T-helper 1 cell (primary cell): ENCODE measurements at regions not wholly inside any gene's neighbourhood (a gene's known extent, or its start where the extent isn't known, plus 50 kb on each side); places are given as distances from the start of the nearest gene placed in this dataset.
"Not testable (repeated sequence)": the region's sequence is repeated elsewhere in the genome, so short reads cannot be mapped to it uniquely, and the experiment has no call there.

Experiments used
- DNase-seq, 5 donors: peaks; one replicate each; pipeline ENCODE4 v3.0.0-alpha.2; 2012 to 2020

DNA sequence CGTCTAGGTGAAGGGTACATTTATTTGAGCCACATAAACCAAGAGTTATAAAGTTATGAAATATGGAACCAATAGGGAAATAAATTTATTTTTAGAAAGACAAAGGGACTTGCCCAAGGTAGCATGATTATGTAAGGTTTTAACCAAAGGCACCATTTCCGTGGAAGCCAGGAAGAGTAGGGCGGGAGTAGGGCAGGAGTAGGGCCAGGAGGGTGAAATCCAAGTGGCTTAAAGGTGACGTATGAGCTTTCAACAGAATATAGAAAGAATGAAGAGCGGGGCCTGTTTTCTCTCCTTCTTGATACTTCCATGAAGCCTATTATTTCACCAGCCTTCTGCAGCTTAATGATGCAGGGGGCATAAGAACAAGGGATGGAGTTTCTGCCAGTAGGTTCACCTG lies 91.7 kb upstream of the PNPLA4 start:
- no peak for DNase-seq

DNA sequence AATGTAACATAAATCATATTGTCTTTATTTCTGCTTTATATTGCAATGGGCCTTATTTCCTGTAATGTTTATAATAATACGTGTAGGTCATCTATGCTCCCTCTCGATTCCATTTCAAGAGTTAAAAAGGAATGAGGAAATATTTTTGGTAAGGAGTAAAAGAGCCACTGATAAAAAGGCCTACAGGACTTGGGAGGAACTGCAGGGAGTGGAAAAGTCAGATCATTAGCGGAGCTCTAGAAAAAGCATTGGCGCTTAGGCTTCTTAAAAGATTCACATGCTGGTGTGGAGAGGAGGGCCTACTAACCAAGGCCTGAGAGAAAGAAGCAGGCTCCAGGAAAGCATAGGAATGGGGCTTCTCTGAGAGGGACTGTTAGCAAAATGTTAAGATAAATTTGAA lies 82.9 kb upstream of the PNPLA4 start:
- no peak for DNase-seq

DNA sequence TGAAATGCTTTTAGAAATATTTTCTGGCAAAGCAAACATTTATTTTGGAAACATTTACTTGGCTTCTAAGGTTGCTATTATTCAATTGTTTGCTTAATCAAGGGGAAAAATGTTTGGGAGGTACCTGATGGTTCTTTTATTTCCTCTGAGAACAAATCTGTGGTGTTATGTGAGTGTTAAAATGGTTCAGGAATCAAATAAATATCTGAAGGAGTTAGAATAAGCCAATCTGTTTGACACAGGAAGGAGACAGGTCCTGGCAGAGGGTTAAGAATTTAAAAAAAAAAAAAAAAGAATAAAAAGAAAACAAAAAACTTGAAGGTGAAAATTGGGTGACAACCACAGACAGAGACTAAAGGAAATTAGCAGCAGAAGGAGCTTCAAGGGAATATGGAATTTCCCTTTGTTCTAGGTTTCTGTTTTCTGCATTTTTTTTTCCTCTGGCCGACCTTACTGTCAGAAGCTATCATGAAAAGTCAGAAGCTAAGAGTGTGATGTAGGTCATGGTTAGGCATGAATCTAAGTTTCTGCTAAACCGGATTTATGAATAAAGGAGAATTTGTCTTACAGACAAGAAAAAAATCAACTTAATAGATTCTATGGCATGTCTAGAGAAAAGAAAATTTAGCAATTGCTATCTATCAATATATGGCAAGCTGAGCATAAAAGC lies 78.6 kb upstream of the PNPLA4 start:
- DNase-seq, result no peak

DNA sequence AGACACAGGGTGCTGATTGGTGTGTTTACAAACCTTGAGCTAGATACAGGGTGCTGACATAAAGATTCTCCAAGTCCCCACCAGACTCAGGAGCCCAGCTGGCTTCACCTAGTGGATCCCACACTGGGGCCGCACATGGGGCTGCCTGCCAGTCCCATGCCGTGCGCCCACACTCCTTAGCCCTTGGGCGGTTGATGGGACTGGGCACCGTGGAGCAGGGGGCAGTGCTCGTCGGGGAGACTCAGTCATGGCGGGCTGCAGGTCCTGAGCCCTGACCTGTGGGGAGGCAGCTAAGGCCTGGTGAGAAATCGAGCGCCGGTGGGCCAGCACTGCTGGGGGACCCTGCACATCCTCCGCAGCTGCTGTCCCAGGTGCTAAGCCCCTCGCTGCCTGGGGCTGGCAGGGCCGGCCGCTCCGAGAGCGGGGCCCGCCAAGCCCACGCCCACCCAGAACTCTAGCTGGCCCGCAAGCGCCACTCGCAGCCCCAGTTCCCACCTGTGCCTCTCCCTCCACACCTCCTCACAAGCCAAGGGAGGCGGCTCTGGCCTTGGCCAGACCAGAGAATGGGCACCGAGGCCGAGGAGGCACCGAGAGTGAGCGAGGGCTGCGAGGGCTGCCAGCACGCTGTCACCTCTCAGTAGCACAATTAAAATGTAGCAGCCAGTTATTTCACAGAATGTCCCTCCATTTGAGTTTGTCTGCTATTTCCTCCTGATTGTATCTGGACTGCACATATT lies 76.1 kb upstream of the PNPLA4 start:
- no peak for DNase-seq

DNA sequence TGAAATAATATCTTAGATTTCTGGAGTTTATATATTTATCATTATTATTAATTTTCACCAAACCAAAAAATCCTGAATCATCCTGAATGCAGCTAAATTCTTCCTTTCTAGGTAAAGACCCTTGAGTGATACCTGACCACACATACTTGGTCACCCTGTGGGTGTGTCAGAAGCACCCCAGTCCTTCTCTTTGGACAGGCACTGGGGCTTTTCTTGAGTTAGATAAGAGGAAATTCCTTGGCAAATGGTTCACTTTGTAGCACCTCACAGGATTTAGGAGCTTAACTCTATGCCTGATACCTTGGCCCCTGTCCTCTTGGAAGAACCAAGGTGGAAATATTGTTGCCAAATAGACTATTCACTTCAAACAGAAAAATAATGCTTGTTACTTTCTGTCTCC lies 69.6 kb upstream of the PNPLA4 start:
- DNase-seq, result no peak

DNA sequence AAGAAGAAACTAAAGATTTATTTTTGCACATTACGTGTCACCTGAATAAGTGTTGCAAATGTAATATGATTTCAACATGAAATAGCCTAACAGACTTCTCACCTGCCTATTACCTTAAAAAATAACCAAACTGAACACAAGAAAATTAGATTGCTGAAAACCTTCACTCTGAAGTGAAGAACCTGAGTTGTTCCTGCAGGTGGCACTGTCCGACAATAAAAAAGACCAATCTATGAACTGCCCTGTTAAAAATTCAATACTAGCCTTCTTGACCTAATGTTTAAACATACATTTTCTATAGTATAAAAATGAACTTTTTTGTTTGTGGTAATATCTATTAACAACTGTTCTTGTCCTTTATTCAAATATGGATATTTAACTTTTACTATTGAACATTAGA lies 69.2 kb upstream of the PNPLA4 start:
- DNase-seq, result peak in 2 of 5 donors; percentile 9 to 15

DNA sequence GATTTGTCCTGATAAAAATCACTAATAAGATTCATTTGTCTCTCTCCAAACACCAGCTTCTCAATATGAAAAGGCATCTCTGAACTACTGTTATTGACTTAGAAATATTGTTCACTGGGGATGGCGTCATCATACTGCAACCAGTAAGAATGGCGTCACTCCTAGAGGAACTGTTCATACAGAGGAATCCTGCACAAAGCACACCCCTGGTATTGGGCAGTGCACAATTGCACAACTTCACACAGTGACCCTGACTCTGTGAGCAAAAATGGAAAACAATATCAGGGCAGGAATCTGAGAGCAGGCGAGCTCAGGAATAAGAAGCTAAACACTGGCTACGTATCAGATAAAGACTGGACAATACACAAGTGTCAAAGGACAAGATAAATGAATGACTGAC lies 66.7 kb upstream of the PNPLA4 start:
- DNase-seq, result no peak

DNA sequence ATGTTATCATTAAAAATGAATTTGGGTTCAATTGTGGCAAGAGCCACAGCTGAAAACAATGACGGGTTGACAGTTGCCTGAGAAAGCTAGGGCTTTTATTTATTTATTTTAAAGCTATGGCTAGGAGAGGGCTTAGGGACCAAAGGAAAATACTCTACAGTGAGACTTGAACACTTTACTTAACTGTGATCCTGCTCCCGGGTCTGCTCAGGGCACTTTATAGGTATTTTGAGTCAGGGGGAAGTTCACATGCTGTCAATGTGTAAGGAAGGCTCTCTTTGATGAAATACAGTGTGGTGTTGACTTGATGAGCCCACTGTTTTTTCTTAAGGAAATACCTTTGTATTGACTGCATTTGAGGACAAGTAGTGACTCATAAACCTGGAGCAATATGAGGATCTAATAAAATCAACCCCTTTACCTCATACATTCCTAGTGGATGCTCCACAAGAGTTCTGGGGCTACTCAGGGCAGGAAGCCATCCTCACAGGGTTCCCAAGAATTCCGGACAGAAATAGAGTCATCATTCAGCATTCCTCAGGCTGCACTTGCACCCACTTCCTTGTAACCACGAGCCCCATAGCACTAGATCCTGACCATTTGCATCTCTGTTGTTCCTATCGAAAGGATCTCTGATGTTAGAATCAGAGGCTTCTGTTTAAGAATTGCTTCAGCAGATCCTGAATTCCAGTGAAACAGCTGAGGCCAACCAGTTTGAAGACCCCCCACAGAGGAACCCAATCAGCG lies 61.0 kb upstream of the PNPLA4 start:
- not testable (repeated sequence) for DNase-seq

DNA sequence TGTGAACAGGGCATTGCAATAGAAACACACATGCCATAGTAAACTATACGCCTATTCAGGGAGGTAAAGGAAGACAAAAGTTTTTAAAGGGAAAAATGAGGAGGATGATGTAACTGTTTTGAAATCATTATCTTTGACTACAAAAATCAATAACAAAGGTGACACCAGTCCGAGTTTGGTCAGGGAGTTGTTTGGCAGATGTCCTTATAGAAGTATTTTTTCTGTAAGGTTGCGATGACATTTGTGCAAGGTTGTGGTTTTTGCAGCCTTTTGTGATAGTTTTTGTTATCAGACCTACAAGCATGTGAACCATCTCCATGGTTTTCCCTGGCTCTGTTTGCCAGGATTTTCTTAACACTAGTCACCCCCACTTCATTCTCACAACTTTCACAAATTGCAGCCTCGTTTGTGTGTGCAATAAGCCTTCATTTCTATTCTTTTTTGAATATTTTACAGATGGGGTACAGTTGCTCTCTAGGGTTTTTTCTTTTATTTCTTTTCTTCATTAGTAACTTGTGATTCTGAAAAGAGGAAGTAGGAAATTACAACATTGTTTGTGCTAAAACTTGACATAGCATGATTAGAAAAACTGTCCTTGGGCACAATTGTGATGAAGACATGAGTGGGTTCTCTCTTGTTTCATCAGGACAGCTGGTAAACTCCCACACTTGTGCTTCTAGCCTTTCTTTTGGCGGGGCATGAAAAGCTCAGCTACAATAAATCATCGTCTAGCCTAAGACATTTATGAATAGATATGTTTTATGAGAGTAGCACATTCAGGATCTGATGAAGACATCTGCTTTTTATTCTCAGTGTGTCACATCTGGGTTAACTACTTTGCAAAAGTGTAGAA lies 60.2 kb upstream of the PNPLA4 start:
- no peak for DNase-seq

DNA sequence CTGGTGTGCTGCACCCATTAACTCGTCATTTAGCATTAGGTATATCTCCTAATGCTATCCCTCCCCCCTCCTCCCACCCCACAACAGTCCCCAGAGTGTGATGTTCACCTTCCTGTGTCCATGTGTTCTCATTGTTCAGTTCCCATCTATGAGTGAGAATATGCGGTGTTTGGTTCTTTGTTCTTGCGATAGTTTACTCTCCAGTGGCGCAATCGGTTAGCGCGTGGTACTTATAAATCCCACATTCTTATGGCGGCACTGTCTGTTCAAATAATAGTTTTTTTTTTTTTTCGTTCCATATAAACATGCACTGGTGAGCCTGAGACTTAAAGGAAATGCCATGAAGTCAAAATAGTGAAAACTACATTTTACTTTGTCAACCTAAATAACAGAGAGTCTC lies 59.5 kb upstream of the PNPLA4 start:
- DNase-seq, result not testable (repeated sequence)

DNA sequence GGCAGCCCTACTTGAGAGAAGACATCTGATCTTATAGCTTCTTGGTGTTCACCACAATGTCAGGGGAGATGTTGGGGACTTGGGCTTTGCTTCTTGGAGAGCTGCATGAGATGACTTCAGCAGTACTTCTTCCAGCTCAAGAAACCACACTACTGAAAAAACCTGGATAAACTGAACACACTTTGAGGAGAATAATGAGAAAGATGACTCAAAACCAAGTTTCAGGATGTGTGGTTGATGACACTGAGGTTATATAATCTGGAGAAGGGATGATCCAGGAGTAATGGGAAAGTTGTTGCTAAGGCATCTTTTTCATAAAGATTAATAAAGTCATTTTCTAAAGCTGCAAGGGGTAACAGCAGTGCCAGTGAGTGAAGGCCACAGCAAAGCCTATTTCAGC lies 58.4 kb upstream of the PNPLA4 start:
- no peak for DNase-seq

DNA sequence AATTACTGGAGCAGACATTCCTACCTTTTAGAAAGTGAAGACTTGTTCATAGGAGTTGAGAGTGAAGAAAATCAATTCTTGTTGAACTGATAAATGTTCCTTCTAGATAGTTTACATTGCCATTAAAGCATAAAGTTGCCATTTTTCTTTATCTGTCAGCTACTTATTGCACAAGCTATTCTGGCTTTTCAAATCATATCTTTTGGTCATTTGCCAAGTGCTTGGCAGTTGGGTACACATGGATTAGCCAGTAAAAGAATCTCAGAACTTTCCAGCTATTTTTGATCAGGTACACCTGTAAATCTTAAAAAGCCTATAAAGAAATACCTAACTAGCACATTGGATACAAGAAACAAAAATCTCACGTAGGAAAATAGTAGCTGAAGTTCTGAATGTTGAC lies 56.4 kb upstream of the PNPLA4 start:
- no peak for DNase-seq
